ENCODE measurements at regions not wholly inside any gene's neighbourhood (a gene's known extent, or its start where the extent isn't known, plus 50 kb on each side); places are given as distances from the start of the nearest gene placed in this dataset.

GRCh38 chr12:131355361-131356245 lies 355.3 kb upstream of the SFSWAP start:
- H3K4me3 ChIP-seq (ENCODE audit: control insufficient read depth, low read depth, low read length), result no peak overlapping the region
- DNase-seq (ENCODE audit: low read depth), result no peak
- no peak for TF ChIP-seq CTCF (IDR thresholded peaks at IDR 0.05; ENCODE audit: control insufficient read depth, insufficient read depth, low read depth, low read length, missing control alignments)

- H3K4me3 ChIP-seq (ENCODE audit: control insufficient read depth, low read depth, low read length), result no peak overlapping the region
- TF ChIP-seq CTCF (IDR thresholded peaks at IDR 0.05; ENCODE audit: control insufficient read depth, insufficient read depth, low read depth, low read length, missing control alignments), result no peak
- DNase-seq (ENCODE audit: low read depth), result no peak
Observed at GRCh38 chr12:131356485-131357184, 354.3 kb upstream of the SFSWAP start.

- DNase-seq (ENCODE audit: low read depth), result no peak
- H3K4me3 ChIP-seq (ENCODE audit: control insufficient read depth, low read depth, low read length), result no peak overlapping the region
- no peak for TF ChIP-seq CTCF (IDR thresholded peaks at IDR 0.05; ENCODE audit: control insufficient read depth, insufficient read depth, low read depth, low read length, missing control alignments)
Observed at GRCh38 chr12:131357185-131357747, 353.6 kb upstream of the SFSWAP start.

- H3K4me3 ChIP-seq (ENCODE audit: control insufficient read depth, low read depth, low read length), result no peak overlapping the region
- TF ChIP-seq CTCF (IDR thresholded peaks at IDR 0.05; ENCODE audit: control insufficient read depth, insufficient read depth, low read depth, low read length, missing control alignments), result no peak
- no peak for DNase-seq (ENCODE audit: low read depth)
Observed at GRCh38 chr12:131357920-131358319, 353.0 kb upstream of the SFSWAP start.

DNA sequence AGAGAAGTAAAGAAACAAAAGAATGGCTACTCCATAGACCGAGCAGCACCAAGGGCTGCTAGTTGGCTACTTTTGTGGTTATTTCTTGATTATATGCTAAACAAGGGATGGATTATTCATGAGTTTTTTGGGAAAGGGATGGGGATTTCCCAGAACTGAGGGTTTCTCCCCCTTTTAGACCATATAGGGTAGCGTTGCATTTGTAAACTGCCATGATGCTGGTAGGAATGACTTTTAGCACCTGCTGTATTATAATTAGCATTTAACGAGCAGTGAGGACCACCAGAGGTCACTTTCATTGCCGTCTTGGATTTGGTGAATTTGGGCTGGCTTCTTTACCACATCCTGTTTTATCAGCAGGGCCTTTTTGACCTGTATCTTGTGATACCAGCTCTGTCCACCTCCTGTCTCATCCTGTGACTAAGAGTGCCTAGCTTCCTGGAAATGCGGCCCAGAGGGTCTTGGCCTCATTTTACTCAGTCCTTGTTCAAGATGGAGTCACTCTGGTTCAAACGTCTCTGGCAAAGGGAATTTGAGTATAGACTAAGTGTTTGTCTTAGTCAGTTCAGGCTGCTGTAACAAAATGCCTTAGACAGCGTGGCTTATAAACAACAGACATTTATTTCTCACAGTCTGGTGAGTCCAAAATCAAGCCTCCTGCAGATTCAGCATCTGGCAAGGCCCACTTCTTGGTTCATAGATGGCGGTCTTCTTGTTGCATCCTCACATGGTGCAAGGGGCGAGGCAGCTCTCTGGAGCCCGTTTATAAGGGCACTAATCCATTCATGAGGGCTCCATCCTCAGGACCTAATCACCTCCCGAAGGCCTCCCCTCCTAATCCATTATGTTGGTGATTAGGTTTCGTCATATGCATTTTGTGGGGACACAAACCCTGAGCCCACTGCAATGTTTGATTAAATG lies 348.3 kb upstream of the SFSWAP start:
- DNase-seq (ENCODE audit: low read depth), result no peak

More for the DNA sequence above, 348.3 kb upstream of the SFSWAP start:
- TF ChIP-seq CTCF (IDR thresholded peaks at IDR 0.05; ENCODE audit: control insufficient read depth, insufficient read depth, low read depth, low read length, missing control alignments), result no peak
- no peak overlapping the region for H3K4me3 ChIP-seq (ENCODE audit: control insufficient read depth, low read depth, low read length)
